ENCODE measurements at regions not wholly inside any gene's neighbourhood (a gene's known extent, or its start where the extent isn't known, plus 50 kb on each side); places are given as distances from the start of the nearest gene placed in this dataset.

DNA sequence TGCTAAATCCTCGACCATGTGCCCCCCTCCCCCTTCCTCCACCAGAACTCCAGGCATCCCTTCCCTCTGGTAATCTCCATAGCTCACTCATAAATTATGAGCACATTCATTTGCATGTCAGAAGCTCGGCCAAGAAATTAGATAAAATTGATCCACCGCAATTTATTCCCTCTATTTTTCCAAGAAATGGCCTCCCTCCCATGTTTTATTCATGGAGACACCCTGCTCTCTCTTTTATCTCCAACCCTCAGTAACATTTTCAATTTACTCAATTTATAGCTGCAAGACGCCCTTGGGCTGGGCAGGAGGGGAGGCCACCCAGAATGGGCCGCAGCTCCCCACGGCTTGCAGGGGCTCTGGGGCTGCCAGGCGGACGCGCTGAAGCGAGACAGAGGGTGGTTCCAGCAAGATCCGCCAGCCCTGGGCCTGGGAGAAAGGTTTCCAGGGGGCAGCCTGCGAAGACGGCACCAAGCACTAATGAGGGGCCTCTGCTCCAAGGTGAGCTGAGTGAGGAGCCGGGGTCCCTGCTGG, 54.7 kb upstream of the ZNF423 start:
- TF ChIP-seq, protein P1, sequence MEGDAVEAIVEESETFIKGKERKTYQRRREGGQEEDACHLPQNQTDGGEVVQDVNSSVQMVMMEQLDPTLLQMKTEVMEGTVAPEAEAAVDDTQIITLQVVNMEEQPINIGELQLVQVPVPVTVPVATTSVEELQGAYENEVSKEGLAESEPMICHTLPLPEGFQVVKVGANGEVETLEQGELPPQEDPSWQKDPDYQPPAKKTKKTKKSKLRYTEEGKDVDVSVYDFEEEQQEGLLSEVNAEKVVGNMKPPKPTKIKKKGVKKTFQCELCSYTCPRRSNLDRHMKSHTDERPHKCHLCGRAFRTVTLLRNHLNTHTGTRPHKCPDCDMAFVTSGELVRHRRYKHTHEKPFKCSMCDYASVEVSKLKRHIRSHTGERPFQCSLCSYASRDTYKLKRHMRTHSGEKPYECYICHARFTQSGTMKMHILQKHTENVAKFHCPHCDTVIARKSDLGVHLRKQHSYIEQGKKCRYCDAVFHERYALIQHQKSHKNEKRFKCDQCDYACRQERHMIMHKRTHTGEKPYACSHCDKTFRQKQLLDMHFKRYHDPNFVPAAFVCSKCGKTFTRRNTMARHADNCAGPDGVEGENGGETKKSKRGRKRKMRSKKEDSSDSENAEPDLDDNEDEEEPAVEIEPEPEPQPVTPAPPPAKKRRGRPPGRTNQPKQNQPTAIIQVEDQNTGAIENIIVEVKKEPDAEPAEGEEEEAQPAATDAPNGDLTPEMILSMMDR (conservative IDR thresholded peaks at IDR 0.05 in 1 of 2, IDR thresholded peaks at IDR 0.05 in 1 of 2; ENCODE audit: extremely low read depth in 1 of 2, insufficient read depth in 1 of 2, low read depth in 1 of 2, low read length in 2 of 2): no peak
- no peak for TF ChIP-seq EZH2 (IDR thresholded peaks at IDR 0.05; ENCODE audit: borderline replicate concordance, low read length)

All from mammary epithelial cell (primary cell).